ENCODE measurements at regions not wholly inside any gene's neighbourhood (a gene's known extent, or its start where the extent isn't known, plus 50 kb on each side); places are given as distances from the start of the nearest gene placed in this dataset.
"Not testable (repeated sequence)": the region's sequence is repeated elsewhere in the genome, so short reads cannot be mapped to it uniquely, and the experiment has no call there.

DNA sequence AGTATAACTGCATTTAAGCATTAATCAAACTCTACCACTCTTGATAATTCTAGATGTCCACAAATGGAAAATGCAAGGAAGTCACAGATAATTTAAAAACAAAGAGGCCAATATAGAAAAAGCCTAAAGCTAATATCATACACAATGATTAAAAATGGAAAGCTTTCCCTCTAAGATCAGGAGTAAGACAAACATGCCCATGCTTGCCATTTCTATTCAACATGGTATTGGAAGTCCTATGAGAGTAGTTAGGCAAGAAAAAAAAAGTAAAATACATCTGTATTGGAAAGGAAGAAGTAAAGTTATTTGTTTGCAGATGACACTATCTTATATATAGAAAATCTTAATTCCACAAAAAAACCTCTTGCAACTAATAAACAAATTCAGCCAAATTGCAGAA, 164.6 kb upstream of the FERMT1 start:
- no peak for TF ChIP-seq CTCF (IDR thresholded peaks at IDR 0.05; ENCODE audit: low read depth, low read length)
- no peak overlapping the region for H3K4me3 ChIP-seq (ENCODE audit: low read depth, low read length)
- in situ Hi-C loops (cut with HindIII; ENCODE audit: low sequenced_read_pairs) = no loop called here
- no peak for DNase-seq (ENCODE audit: low read depth, low spot score)

- no peak for DNase-seq (ENCODE audit: low read depth, low spot score)
- no peak overlapping the region for H3K4me3 ChIP-seq (ENCODE audit: low read depth, low read length)
- no peak for TF ChIP-seq CTCF (IDR thresholded peaks at IDR 0.05; ENCODE audit: low read depth, low read length)
- in situ Hi-C loops (cut with HindIII; ENCODE audit: low sequenced_read_pairs) = no loop called here
Measured at GRCh38 chr20:6282642-6283041, 159.8 kb upstream of the FERMT1 start.

DNA sequence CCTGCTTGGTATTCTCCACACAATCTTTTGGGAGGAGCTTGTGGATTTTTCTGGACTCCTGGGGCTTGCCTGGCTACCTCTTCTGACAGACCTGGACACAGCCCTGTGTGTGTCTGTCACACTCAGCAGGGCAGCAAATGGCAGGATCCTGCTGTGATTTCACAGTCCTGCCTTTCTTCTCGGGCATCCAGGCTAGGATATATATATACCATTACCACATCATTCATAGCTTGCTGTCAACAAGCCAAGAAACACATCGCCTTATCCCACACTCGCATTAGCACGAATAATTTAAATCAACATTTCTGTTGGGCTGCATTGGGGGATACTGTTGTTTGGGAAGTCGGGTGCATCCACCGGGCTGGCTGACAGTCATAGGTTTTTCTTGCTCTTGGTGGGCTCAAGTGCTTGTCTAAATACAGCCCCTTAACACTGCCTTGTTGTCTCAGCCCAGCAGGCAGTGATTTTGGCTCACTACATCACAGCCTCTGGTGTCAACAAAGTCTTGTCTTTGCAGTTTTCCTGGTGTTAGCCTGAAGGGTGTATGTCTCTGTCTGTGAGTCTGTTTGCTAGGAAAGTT, 154.9 kb upstream of the FERMT1 start:
- no peak overlapping the region for H3K4me3 ChIP-seq (ENCODE audit: low read depth, low read length)
- DNase-seq (ENCODE audit: low read depth, low spot score) = peak; percentile 17
- in situ Hi-C loops (cut with HindIII; ENCODE audit: low sequenced_read_pairs) = no loop called here
- no peak for TF ChIP-seq CTCF (IDR thresholded peaks at IDR 0.05; ENCODE audit: low read depth, low read length)

DNA sequence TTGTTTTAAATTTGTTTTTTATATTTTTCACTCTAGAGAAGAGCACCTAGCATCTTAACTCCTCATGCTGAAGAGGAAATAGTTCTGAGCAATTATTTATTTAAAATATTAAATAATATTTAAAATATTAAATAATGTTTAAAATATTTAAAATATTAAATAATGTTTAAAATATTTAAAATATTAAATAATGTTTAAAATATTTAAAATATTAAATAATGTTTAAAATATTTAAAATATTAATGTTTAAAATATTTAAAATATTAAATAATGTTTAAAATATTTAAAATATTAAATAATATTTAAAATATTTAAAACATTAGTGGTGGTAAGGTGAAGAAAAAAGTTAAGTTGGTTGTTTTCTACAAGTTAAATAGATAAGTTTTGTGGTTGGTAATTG, 147.6 kb upstream of the FERMT1 start:
- in situ Hi-C loops (cut with HindIII; ENCODE audit: low sequenced_read_pairs); DNase-seq (ENCODE audit: low read depth, low spot score); H3K4me3 ChIP-seq (ENCODE audit: low read depth, low read length): not testable (repeated sequence)

DNA sequence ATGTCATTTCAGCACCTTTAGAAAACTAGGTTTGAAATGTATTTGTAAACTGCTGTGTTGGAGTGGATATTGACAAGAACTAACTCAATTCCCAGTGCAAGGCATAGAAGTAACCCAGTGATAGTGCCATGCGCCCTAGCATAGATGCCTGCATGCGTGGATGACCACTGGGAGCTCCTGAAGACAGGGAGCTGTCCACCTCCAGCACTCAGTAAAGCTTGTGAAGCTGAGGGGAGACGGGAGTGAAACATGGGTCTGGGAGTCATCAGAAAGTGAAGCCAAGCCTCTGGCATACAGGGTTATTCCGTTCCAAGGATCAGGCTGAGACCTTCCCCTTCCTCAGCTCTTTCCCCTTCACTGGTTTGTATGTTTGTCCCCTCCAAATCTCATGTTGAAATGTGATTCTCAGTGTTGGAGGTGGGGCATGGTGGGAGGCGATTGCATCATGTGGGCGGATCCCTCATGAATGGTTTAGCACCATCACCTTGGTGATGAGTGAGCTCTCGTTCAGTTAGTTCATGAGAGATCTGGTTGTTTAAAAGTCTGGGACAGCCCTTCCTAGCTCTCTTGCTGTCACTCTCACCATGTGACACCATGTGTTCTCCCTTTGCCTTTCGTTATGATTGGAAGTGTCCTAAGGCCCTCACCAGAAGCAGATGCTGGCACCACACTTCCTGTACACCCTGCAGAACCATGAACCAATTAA, 146.5 kb upstream of the FERMT1 start:
- no peak for TF ChIP-seq CTCF (IDR thresholded peaks at IDR 0.05; ENCODE audit: low read depth, low read length)
- in situ Hi-C loops (cut with HindIII; ENCODE audit: low sequenced_read_pairs) = no loop called here
- H3K4me3 ChIP-seq (ENCODE audit: low read depth, low read length) = no peak overlapping the region
- DNase-seq (ENCODE audit: low read depth, low spot score) = no peak

GRCh38 chr20:6265204-6265904, 142.5 kb upstream of the FERMT1 start:
- H3K4me3 ChIP-seq (ENCODE audit: low read depth, low read length) = no peak overlapping the region
- TF ChIP-seq CTCF (IDR thresholded peaks at IDR 0.05; ENCODE audit: low read depth, low read length) = peak; percentile 57
- DNase-seq (ENCODE audit: low read depth, low spot score) = peak; percentile 86
- in situ Hi-C loops (cut with HindIII; ENCODE audit: low sequenced_read_pairs) = no loop called here

- in situ Hi-C loops (cut with HindIII; ENCODE audit: low sequenced_read_pairs) = no loop called here
- no peak for DNase-seq (ENCODE audit: low read depth, low spot score)
- no peak for TF ChIP-seq CTCF (IDR thresholded peaks at IDR 0.05; ENCODE audit: low read depth, low read length)
- H3K4me3 ChIP-seq (ENCODE audit: low read depth, low read length) = no peak overlapping the region
Measured at GRCh38 chr20:6253396-6253795, 130.6 kb upstream of the FERMT1 start.

All from astrocyte of the spinal cord (primary cell).